RWPE1 (cell line): ENCODE measurements at regions not wholly inside any gene's neighbourhood (a gene's known extent, or its start where the extent isn't known, plus 50 kb on each side); places are given as distances from the start of the nearest gene placed in this dataset.

Experiments used
- CTCF ChIA-PET: fragments of 350-600 bp; sonication (Branson Sonifier 250); formaldehyde crosslinking; extraction: SDS; loops from one replicate; lab custom pipeline; 2021; lab: Yijun Ruan, JAX
- POLR2A ChIA-PET: fragments of 400-600 bp; formaldehyde crosslinking; extraction: SDS; loops from one replicate; lab custom pipeline; 2020; ENCODE audit warnings: antibody characterized with exemption; ENCODE audit not compliant: low non-redundant PET; lab: Yijun Ruan, JAX
- DNase-seq: peaks from one replicate; pipeline ENCODE4 v3.0.0; 2012; ENCODE audit warnings: low spot score
- H3K27ac ChIP-seq: fragments of 450-650 bp; 2 replicates; pipeline ENCODE4 v1.5.1; 2017
- CTCF ChIP-seq: fragments of 450-650 bp; conservative IDR thresholded peaks from 2 replicates; pipeline ENCODE4 v1.5.1; 2017; ENCODE audit warnings: low read depth, mild to moderate bottlenecking

- H3K27ac ChIP-seq: no peak overlapping the region
- ChIA-PET CTCF (no interaction called here), POLR2A (no interaction called here)
- TF ChIP-seq CTCF: no peak
- DNase-seq: no peak
These were observed 120.8 kb upstream of the TMEFF2 start for GRCh38 chr2:192315543-192315942.

GRCh38 chr2:192314800-192315481 is 120.2 kb upstream of the TMEFF2 start:
- ChIA-PET POLR2A (no interaction called here), CTCF (no interaction called here)
- DNase-seq: no peak
- TF ChIP-seq CTCF: no peak
- H3K27ac ChIP-seq: no peak overlapping the region

GRCh38 chr2:192313773-192314172 is 119.0 kb upstream of the TMEFF2 start:
- H3K27ac ChIP-seq: no peak overlapping the region
- TF ChIP-seq CTCF: no peak
- CTCF ChIA-PET: no interaction called here
- POLR2A ChIA-PET: no interaction called here
- no peak for DNase-seq

DNA sequence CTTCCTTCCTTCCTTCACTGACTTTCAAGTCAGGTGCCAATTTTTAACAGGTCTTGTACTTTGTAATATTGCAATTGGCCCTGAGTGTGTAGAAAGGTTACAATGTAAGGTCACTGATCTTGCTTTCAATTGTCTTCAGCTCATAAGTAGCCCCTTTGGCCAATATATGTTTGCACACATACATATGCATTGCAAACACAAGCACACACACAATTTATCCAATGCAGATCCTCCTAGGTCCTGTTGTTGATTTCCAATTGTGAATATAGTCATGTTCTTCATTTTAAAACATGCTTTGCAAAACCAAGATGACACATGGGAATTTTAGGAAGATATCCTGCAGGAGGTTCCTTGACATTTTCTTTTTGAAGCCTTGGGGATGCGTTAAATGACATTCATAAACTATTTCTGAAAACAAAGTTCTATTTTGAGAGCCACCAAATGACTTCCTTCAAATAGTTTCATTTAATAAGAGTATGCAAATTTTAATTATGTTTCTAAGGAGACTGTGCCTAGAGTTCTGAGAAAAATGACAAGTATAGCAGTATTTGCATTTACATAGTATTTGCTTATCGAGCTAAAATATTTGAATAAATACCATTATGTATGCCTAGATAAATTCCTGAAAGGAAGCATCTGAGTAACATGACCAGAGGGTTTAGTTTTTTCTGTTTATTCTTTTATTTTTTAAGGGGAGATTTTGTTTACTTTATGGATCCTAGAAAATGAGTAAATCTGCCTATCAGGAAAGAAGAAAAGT is 117.1 kb upstream of the TMEFF2 start:
- CTCF ChIA-PET: no interaction called here

DNA sequence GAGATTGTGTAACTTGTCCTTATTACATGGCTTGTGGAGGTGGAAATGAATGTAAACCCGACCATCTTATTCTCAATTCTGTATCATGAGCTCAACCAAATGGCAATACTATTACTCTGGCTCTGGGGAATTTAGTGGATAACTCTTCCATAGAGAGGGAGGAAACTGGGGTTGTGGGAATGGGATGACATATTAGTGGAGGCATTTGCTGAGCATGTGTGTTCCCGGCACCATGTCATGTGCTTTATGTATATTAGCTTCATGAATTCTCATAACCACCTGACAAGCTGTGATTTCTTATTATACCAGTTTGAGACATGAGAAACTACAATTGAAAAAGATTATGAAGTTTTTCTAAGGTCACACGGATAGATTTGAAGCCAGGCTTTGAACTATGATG is 112.8 kb upstream of the TMEFF2 start:
- CTCF ChIA-PET: no interaction called here
- no peak for DNase-seq
- TF ChIP-seq CTCF: no peak
- no peak overlapping the region for H3K27ac ChIP-seq
- POLR2A ChIA-PET: no interaction called here

More for the DNA sequence above, 117.1 kb upstream of the TMEFF2 start:
- TF ChIP-seq CTCF: no peak
- no peak overlapping the region for H3K27ac ChIP-seq
- DNase-seq: no peak
- POLR2A ChIA-PET: no interaction called here

- POLR2A ChIA-PET: no interaction called here
- no peak for DNase-seq
- TF ChIP-seq CTCF: no peak
- H3K27ac ChIP-seq: no peak overlapping the region
- CTCF ChIA-PET: no interaction called here
These were observed 103.9 kb upstream of the TMEFF2 start for GRCh38 chr2:192298664-192299063.
